Large intestine (tissue), 3 donors: ENCODE measurements at regions not wholly inside any gene's neighbourhood (a gene's known extent, or its start where the extent isn't known, plus 50 kb on each side); places are given as distances from the start of the nearest gene placed in this dataset.
A peak's percentile ranks its signal among the peaks of the same experiment; 100 is the strongest.

Experiments
- DNase-seq, 2 donors: peaks; one replicate each; pipeline versions ENCODE4 v3.0.0 to v3.0.0-alpha.2; 2013
- H3K27ac ChIP-seq: one replicate; pipeline ENCODE4 v1.5.1; 2013; ENCODE audit warnings: low read length
- H3K27me3 ChIP-seq: 2 replicates; pipeline ENCODE4 v1.6.1; 2013; ENCODE audit warnings: low read length; ENCODE audit not compliant: control insufficient read depth, insufficient read depth
- H3K36me3 ChIP-seq: 2 replicates; pipeline ENCODE4 v1.6.1; 2013; ENCODE audit warnings: low read length; ENCODE audit not compliant: control insufficient read depth, insufficient read depth
- H3K4me1 ChIP-seq: one replicate; pipeline ENCODE4 v1.6.1; 2013; ENCODE audit warnings: low read length; ENCODE audit not compliant: control insufficient read depth, insufficient read depth
- H3K4me3 ChIP-seq: one replicate; pipeline ENCODE4 v1.5.1; 2013; ENCODE audit warnings: low read length
- H3K9me3 ChIP-seq: one replicate; pipeline ENCODE4 v1.6.1; 2013; ENCODE audit warnings: mild to moderate bottlenecking, low read depth, low read length, moderate library complexity; ENCODE audit not compliant: control insufficient read depth
- WGBS: methylation state at CpG from one replicate; pipeline ENCODE4 v1.1.5; 2013; ENCODE audit warnings: low lambda C conversion rate; ENCODE audit not compliant: insufficient coverage; 5-methylcytosine and 5-hydroxymethylcytosine counted together

- WGBS, result no CpG with 5 or more reads among the region's 6 CpGs
- no peaks in the 10 kb centered on the region for H3K27me3 ChIP-seq
- H3K27ac ChIP-seq, result no peak overlapping the region
- no peaks in the 10 kb centered on the region for H3K4me1 ChIP-seq
- no peaks in the 10 kb centered on the region for H3K9me3 ChIP-seq
- DNase-seq, result peak in 1 of 2 donors; percentile 6
- no peak overlapping the region for H3K4me3 ChIP-seq
- no peaks in the 10 kb centered on the region for H3K36me3 ChIP-seq
These were observed 360.1 kb upstream of the C9orf72 start for GRCh38 chr9:27933210-27934025.

GRCh38 chr9:27934471-27934870, 361.2 kb upstream of the C9orf72 start:
- Histone ChIP-seq H3K9me3 (no peaks in the 10 kb centered on the region), H3K4me3 (no peak overlapping the region), H3K36me3 (no peaks in the 10 kb centered on the region), H3K27ac (no peak overlapping the region), H3K27me3 (no peaks in the 10 kb centered on the region), H3K4me1 (no peaks in the 10 kb centered on the region)
- 88% methylated on average over 2 of the region's 5 CpGs for WGBS
- no peak for DNase-seq

GRCh38 chr9:27939186-27939585, 365.9 kb upstream of the C9orf72 start:
- H3K36me3 ChIP-seq, result no peaks in the 10 kb centered on the region
- 100% methylated on average over 1 of the region's 2 CpGs for WGBS
- no peaks in the 10 kb centered on the region for H3K4me1 ChIP-seq
- H3K4me3 ChIP-seq, result no peak overlapping the region
- DNase-seq, result no peak
- H3K27ac ChIP-seq, result no peak overlapping the region
- H3K27me3 ChIP-seq, result no peaks in the 10 kb centered on the region
- no peaks in the 10 kb centered on the region for H3K9me3 ChIP-seq

- H3K9me3 ChIP-seq, result no peaks in the 10 kb centered on the region
- H3K4me1 ChIP-seq, result no peaks in the 10 kb centered on the region
- no peaks in the 10 kb centered on the region for H3K27me3 ChIP-seq
- no peak for DNase-seq
- H3K27ac ChIP-seq, result no peak overlapping the region
- WGBS, result 100% methylated on average over 3 of the region's 3 CpGs
- H3K36me3 ChIP-seq, result no peaks in the 10 kb centered on the region
- H3K4me3 ChIP-seq, result no peak overlapping the region
These were observed 367.3 kb upstream of the C9orf72 start for GRCh38 chr9:27940535-27940934.

GRCh38 chr9:27943501-27943900, 370.2 kb upstream of the C9orf72 start:
- DNase-seq, result no peak
- Histone ChIP-seq H3K9me3 (no peaks in the 10 kb centered on the region), H3K36me3 (no peaks in the 10 kb centered on the region), H3K27me3 (no peaks in the 10 kb centered on the region), H3K4me1 (no peaks in the 10 kb centered on the region), H3K27ac (no peak overlapping the region), H3K4me3 (no peak overlapping the region)
- 100% methylated on average over 1 of the region's 1 CpG for WGBS

GRCh38 chr9:27945386-27945785, 372.1 kb upstream of the C9orf72 start:
- no peak for DNase-seq

GRCh38 chr9:27950382-27950781, 377.1 kb upstream of the C9orf72 start:
- H3K27ac ChIP-seq, result no peak overlapping the region
- no peak overlapping the region for H3K4me3 ChIP-seq
- no peaks in the 10 kb centered on the region for H3K36me3 ChIP-seq
- no peak for DNase-seq
- 95% methylated on average over 4 of the region's 8 CpGs for WGBS
- H3K9me3 ChIP-seq, result no peaks in the 10 kb centered on the region
- H3K27me3 ChIP-seq, result no peaks in the 10 kb centered on the region
- H3K4me1 ChIP-seq, result no peaks in the 10 kb centered on the region

More at GRCh38 chr9:27945386-27945785, 372.1 kb upstream of the C9orf72 start:
- Histone ChIP-seq H3K4me1 (no peaks in the 10 kb centered on the region), H3K27me3 (no peaks in the 10 kb centered on the region), H3K9me3 (no peaks in the 10 kb centered on the region), H3K36me3 (no peaks in the 10 kb centered on the region), H3K4me3 (no peak overlapping the region), H3K27ac (no peak overlapping the region)
- WGBS, result no CpG with 5 or more reads among the region's 1 CpG

- WGBS, result 80% methylated on average over 1 of the region's 1 CpG
- Histone ChIP-seq H3K36me3 (no peaks in the 10 kb centered on the region), H3K9me3 (no peaks in the 10 kb centered on the region), H3K27ac (no peak overlapping the region), H3K27me3 (no peaks in the 10 kb centered on the region), H3K4me1 (no peaks in the 10 kb centered on the region), H3K4me3 (no peak overlapping the region)
- DNase-seq, result no peak
These were observed 381.6 kb upstream of the C9orf72 start for GRCh38 chr9:27954858-27955257.

- H3K27ac ChIP-seq, result no peak overlapping the region
- H3K4me1 ChIP-seq, result no peaks in the 10 kb centered on the region
- H3K36me3 ChIP-seq, result no peaks in the 10 kb centered on the region
- H3K9me3 ChIP-seq, result no peaks in the 10 kb centered on the region
- no peaks in the 10 kb centered on the region for H3K27me3 ChIP-seq
- H3K4me3 ChIP-seq, result no peak overlapping the region
- DNase-seq, result no peak
These were observed 390.6 kb upstream of the C9orf72 start for GRCh38 chr9:27963836-27964235.

GRCh38 chr9:27967210-27967609, 393.9 kb upstream of the C9orf72 start:
- WGBS, result no CpG with 5 or more reads among the region's 2 CpGs
- no peaks in the 10 kb centered on the region for H3K9me3 ChIP-seq
- no peak overlapping the region for H3K27ac ChIP-seq
- H3K4me1 ChIP-seq, result no peaks in the 10 kb centered on the region
- no peak for DNase-seq
- H3K27me3 ChIP-seq, result no peaks in the 10 kb centered on the region
- no peak overlapping the region for H3K4me3 ChIP-seq
- H3K36me3 ChIP-seq, result no peaks in the 10 kb centered on the region

- H3K9me3 ChIP-seq, result no peaks in the 10 kb centered on the region
- H3K27me3 ChIP-seq, result peaks cover 4% of the 10 kb centered on the region
- WGBS, result no CpG with 5 or more reads among the region's 3 CpGs
- H3K27ac ChIP-seq, result no peak overlapping the region
- H3K4me1 ChIP-seq, result no peaks in the 10 kb centered on the region
- no peaks in the 10 kb centered on the region for H3K36me3 ChIP-seq
- no peak overlapping the region for H3K4me3 ChIP-seq
- DNase-seq, result no peak
These were observed 404.6 kb upstream of the C9orf72 start for GRCh38 chr9:27977931-27978330.
